ENCODE measurements at regions not wholly inside any gene's neighbourhood (a gene's known extent, or its start where the extent isn't known, plus 50 kb on each side); places are given as distances from the start of the nearest gene placed in this dataset.

GRCh38 chr1:187236199-187236598 lies 407.4 kb downstream of the PLA2G4A start:
- DNase-seq (ENCODE audit: low spot score) = no peak

GRCh38 chr1:187236676-187237075 lies 407.9 kb downstream of the PLA2G4A start:
- no peak for DNase-seq (ENCODE audit: low spot score)

- DNase-seq (ENCODE audit: low spot score) = no peak
These were observed 408.8 kb downstream of the PLA2G4A start for GRCh38 chr1:187237542-187237941.

- DNase-seq (ENCODE audit: low spot score) = no peak
These were observed 413.2 kb downstream of the PLA2G4A start for GRCh38 chr1:187241971-187242370.

- DNase-seq (ENCODE audit: low spot score) = no peak
These were observed 415.9 kb downstream of the PLA2G4A start for GRCh38 chr1:187244623-187245022.

- no peak for DNase-seq (ENCODE audit: low spot score)
These were observed 416.5 kb downstream of the PLA2G4A start for GRCh38 chr1:187245201-187245600.

GRCh38 chr1:187249196-187249595 lies 420.4 kb downstream of the PLA2G4A start:
- no peak for DNase-seq (ENCODE audit: low spot score)

GRCh38 chr1:187252923-187253322 lies 424.2 kb downstream of the PLA2G4A start:
- DNase-seq (ENCODE audit: low spot score) = no peak

- DNase-seq (ENCODE audit: low spot score) = no peak
These were observed 428.7 kb downstream of the PLA2G4A start for GRCh38 chr1:187257476-187257875.

GRCh38 chr1:187261637-187262036 lies 432.9 kb downstream of the PLA2G4A start:
- DNase-seq (ENCODE audit: low spot score) = peak; percentile 9

GRCh38 chr1:187262731-187263130 lies 434.0 kb downstream of the PLA2G4A start:
- DNase-seq (ENCODE audit: low spot score) = no peak

GRCh38 chr1:187264995-187265602 lies 436.4 kb downstream of the PLA2G4A start:
- peak; percentile 72 for DNase-seq (ENCODE audit: low spot score)

GRCh38 chr1:187266051-187266450 lies 437.3 kb downstream of the PLA2G4A start:
- no peak for DNase-seq (ENCODE audit: low spot score)

- no peak for DNase-seq (ENCODE audit: low spot score)
These were observed 439.1 kb downstream of the PLA2G4A start for GRCh38 chr1:187267827-187268226.

GRCh38 chr1:187270256-187270655 lies 441.5 kb downstream of the PLA2G4A start:
- DNase-seq (ENCODE audit: low spot score) = no peak

- no peak for DNase-seq (ENCODE audit: low spot score)
These were observed 446.6 kb downstream of the PLA2G4A start for GRCh38 chr1:187275346-187275745.

GRCh38 chr1:187275985-187276575 lies 447.3 kb downstream of the PLA2G4A start:
- DNase-seq (ENCODE audit: low spot score) = no peak

- no peak for DNase-seq (ENCODE audit: low spot score)
These were observed 447.9 kb downstream of the PLA2G4A start for GRCh38 chr1:187276677-187277076.

GRCh38 chr1:187280031-187280430 lies 451.3 kb downstream of the PLA2G4A start:
- DNase-seq (ENCODE audit: low spot score) = no peak

GRCh38 chr1:187281085-187281484 lies 452.3 kb downstream of the PLA2G4A start:
- no peak for DNase-seq (ENCODE audit: low spot score)

- no peak for DNase-seq (ENCODE audit: low spot score)
These were observed 455.2 kb downstream of the PLA2G4A start for GRCh38 chr1:187283984-187284383.

GRCh38 chr1:187294421-187295201 lies 465.9 kb downstream of the PLA2G4A start:
- no peak for DNase-seq (ENCODE audit: low spot score)

- DNase-seq (ENCODE audit: low spot score) = no peak
These were observed 471.3 kb downstream of the PLA2G4A start for GRCh38 chr1:187300081-187300480.

Measured in SK-N-DZ (cell line).